NCI-H526 treated with DMSO at 0.1 percent for 48 hours (cell line): ENCODE measurements at regions not wholly inside any gene's neighbourhood (a gene's known extent, or its start where the extent isn't known, plus 50 kb on each side); places are given as distances from the start of the nearest gene placed in this dataset.

Experiments used
- DNase-seq: peaks from one replicate; lab custom pipeline; 2025; lab: John Stamatoyannopoulos, UW

GRCh38 chr20:11778206-11778570 is 139.5 kb upstream of the BTBD3 start:
- DNase-seq = no peak

- DNase-seq = no peak
These were observed 136.8 kb upstream of the BTBD3 start for GRCh38 chr20:11780765-11781369.

GRCh38 chr20:11783102-11783850 is 134.4 kb upstream of the BTBD3 start:
- DNase-seq = no peak

- DNase-seq = no peak
These were observed 131.7 kb upstream of the BTBD3 start for GRCh38 chr20:11785885-11786507.

GRCh38 chr20:11790046-11790445 is 127.6 kb upstream of the BTBD3 start:
- no peak for DNase-seq

DNA sequence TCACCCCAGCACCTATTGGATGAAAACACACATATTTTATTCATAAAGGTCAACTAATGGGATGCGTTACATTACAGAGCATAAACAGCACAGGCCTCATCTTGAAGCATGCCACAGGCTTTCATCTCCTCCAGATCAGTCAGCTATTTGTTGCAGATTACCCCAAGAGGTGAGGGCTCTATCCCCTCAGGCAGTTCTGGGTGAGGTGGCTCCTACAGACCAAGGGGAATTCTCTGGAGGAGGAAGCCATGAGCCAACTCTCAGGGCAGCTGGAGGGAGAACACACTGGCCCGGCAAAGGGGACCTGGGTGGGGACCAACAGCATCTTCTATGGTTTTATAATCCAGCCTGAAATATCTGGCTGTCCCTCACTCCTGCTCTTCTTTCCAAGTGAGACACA is 126.4 kb upstream of the BTBD3 start:
- no peak for DNase-seq

GRCh38 chr20:11791835-11792567 is 125.7 kb upstream of the BTBD3 start:
- DNase-seq = no peak

- DNase-seq = no peak
These were observed 125.1 kb upstream of the BTBD3 start for GRCh38 chr20:11792568-11792953.

GRCh38 chr20:11794525-11794924 is 123.2 kb upstream of the BTBD3 start:
- DNase-seq = no peak

DNA sequence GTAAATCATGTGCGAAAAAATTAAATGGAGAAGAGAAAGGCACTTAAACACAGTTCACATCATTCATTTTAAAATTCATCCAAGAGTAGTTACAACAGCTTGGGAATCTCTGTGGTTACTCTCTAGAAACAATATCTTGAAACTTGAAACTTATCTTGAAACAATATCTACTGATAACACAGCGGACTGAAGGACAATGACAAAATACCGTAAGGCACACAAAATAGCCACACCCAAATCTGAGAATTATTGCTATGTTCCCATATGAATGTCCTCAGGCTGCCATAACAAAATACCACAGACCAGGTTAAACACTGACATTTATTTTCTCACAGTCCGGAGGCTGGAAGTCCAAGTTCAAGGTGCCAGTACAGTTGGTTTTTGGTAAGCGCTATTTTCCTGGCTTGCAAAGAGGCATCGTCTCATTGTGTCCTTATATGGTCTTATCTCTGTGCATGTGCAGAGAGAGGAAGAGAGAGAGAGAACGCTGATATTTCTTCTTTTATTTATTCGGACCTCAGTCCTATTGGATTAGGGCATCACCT is 122.5 kb upstream of the BTBD3 start:
- no peak for DNase-seq

DNA sequence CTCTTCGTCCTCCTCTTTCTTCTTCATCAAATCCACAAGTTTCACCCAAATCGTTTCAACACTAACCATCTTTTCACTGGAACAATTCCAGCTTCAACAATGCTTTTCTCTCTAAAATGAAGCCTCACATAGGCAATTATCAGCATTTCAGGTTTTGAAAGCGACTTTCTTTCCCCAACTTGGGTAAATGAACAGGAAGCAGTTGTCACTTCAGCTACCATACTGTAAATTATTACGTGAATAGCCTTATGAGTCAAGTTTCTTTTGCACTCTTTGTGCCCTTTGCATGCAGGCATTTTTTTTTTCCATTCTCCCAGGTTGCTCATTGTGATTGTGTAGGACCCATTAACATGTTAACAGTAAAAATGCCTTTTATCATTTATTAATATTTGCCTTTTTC is 121.7 kb upstream of the BTBD3 start:
- no peak for DNase-seq

- no peak for DNase-seq
These were observed 120.5 kb upstream of the BTBD3 start for GRCh38 chr20:11797156-11797555.

DNA sequence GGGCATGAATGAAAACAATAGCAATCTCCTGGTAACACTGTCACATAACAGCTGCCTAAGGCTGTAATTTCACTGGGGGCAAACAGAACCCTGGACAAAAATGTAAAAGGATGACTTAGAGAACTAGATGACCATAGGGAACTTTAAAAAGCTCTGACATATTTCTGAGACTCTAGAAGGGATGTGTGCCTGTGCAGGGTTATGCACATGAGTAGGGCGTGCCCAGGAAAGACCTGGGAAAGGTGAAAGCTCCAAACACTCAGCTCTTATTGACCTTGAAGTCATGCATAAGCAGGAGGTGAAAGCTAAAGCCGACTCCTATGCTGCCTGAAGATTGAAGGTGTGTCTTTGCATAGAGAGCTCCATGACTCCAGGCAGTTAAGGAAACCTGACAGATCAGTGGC is 118.4 kb upstream of the BTBD3 start:
- DNase-seq = no peak

DNA sequence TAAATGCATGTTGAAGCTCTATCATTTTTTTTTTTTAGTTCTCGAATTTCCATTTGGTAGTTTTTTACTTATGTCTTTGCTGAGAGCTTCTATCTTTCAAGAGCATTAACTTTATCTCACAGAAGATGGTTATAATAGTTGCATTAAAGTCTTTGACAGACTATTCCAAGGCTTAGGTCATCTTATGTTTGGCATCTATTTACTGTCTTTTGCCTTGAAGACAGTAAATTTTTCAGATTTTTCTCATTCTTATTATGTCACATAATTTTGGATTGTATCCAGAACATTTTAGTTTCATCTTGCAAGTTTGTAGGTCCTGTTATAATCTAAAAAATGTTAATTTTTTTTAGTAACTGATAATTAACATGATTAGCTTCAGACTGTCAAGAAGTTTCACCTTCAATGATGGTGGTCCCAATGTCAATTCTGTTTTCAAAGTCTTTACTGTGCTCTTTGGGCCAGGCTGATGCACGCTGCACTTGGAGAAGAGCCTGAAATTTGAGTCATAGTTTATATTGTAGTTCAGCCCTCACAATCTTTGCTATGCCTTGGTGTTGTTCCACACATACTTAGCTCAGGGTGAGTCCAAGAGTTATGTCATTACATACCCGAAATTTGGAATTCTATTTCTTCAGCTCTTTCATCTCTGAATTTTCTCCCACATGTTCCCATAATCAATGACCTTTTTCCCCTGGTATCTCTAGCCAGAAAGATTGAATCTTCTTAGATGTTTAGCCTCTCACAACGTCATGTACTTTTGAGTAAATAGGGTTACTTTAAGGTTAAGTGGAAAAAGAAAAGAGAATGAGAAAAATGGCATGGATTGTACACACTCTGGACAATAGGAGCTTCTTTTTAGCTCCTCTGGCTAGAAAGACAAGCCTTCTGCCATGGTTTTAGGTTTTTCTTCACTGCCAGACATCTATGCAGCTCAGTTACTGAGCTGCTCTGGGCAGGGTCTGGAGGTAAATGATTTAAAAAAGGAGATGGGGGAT is 110.3 kb upstream of the BTBD3 start:
- DNase-seq = no peak

- DNase-seq = no peak
These were observed 108.9 kb upstream of the BTBD3 start for GRCh38 chr20:11808841-11809240.

- no peak for DNase-seq
These were observed 107.2 kb upstream of the BTBD3 start for GRCh38 chr20:11810311-11811083.

- no peak for DNase-seq
These were observed 104.4 kb upstream of the BTBD3 start for GRCh38 chr20:11813106-11813890.

GRCh38 chr20:11814267-11814666 is 103.4 kb upstream of the BTBD3 start:
- DNase-seq = no peak

- no peak for DNase-seq
These were observed 96.9 kb upstream of the BTBD3 start for GRCh38 chr20:11820838-11821237.

DNA sequence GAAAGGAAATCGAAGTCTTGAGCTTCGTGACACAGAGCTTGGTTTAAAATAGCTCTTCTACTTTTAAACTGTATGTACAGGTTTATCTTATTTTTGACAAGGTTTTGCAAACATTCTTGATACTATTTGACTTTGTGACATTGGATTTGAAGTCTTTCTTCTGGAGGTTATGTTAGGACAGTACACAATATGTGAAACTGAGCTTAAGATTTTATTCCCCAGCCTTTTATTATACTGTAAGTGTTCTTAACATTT is 95.2 kb upstream of the BTBD3 start:
- no peak for DNase-seq
